Peyer's patch (tissue), 4 donors: ENCODE measurements at regions not wholly inside any gene's neighbourhood (a gene's known extent, or its start where the extent isn't known, plus 50 kb on each side); places are given as distances from the start of the nearest gene placed in this dataset.
"Not testable (repeated sequence)": the region's sequence is repeated elsewhere in the genome, so short reads cannot be mapped to it uniquely, and the experiment has no call there.

Experiments used
- DNase-seq, 3 donors: peaks; one replicate each; pipeline ENCODE4 v3.0.0-alpha.2; 2017 to 2019
- H3K27ac ChIP-seq, 4 donors: fragments of 200-600 bp; sonication (generic); one replicate each; pipeline ENCODE4 v1.5.1; 2016 to 2019
- H3K27me3 ChIP-seq, 2 donors: fragments of 200-600 bp; sonication (generic); one replicate each; pipeline ENCODE4 v1.5.1; 2019
- H3K36me3 ChIP-seq, 3 donors: fragments of 200-600 bp; sonication (generic); one replicate each; pipeline ENCODE4 v1.5.1; 2016 to 2019
- H3K4me1 ChIP-seq, 4 donors: fragments of 200-600 bp; sonication (generic); one replicate each; pipeline ENCODE4 v1.5.1; 2016 to 2019
- H3K4me3 ChIP-seq, 4 donors: fragments of 200-600 bp; sonication (generic); 1 replicate in 3 of 4; 2 replicates in 1 of 4; pipeline ENCODE4 v1.5.1; 2016 to 2019; ENCODE audit warnings: mild to moderate bottlenecking in 1 of 4
- H3K9me3 ChIP-seq, 4 donors: fragments of 200-600 bp; sonication (generic); one replicate each; pipeline ENCODE4 v1.5.1; 2016 to 2019; ENCODE audit warnings: mild to moderate bottlenecking in 1 of 4
- POLR2A ChIP-seq, 2 donors: fragments of 450-650 bp; IDR thresholded peaks; one replicate each; pipeline ENCODE4 v1.5.1; 2017; ENCODE audit warnings: antibody characterized with exemption in 2 of 2, mild to moderate bottlenecking in 2 of 2, moderate library complexity in 2 of 2
- TF ChIP-seq, protein P1 (sequence below), 6 experiments: fragments of 450-650 bp in 4 of 6; fragments of 200-600 bp in 2 of 6; sonication (generic) in 1 of 6; IDR thresholded peaks; one replicate each; pipeline ENCODE4 v1.5.1; 2017 to 2019; ENCODE audit warnings: antibody characterized with exemption in 6 of 6, mild to moderate bottlenecking in 3 of 6, moderate library complexity in 1 of 6

DNA sequence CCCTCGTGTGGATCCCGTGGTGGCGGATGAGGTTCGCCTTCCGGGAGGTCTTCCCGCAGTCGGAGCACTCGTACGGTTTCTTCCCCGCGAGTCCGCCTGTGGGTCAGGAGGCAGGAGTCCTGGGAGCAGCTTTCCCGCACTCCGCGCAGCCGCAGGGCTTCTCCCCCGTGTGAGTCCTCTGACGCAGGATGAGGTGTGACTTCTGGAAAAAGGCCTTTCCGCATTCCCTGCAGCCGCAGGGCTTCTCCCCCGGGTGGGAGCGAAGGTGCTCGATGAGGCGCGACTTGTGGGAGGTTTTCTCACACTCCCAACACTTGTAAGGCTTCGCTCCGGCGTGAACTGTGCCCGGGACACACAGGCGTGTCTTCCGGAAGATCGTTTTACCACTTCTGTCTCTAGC lies 68.8 kb upstream of the WIPI2 start:
- H3K4me1 ChIP-seq, H3K36me3 ChIP-seq, DNase-seq, H3K27ac ChIP-seq, H3K27me3 ChIP-seq, H3K4me3 ChIP-seq, H3K9me3 ChIP-seq: not testable (repeated sequence)

DNA sequence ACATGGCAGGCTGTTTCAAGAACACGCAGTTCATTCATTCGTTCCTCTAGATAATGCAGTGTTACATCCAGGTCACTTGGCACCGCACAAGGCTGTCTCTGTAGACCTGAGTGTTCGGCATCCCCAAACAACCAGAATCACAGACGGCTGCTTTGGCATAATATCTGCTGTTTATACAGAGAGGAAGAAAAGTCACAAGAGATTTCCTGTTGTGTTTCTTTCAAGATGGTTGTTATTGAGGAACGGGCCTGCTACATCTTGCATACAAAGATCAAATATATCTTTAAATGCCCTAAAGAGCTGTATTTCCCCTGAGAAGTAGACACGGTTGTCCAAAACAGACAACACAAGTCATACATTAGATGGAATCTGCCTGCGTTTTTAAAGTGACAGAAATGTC lies 58.8 kb upstream of the WIPI2 start:
- H3K4me1 ChIP-seq, DNase-seq, H3K27me3 ChIP-seq, H3K36me3 ChIP-seq, H3K27ac ChIP-seq, H3K9me3 ChIP-seq, H3K4me3 ChIP-seq: not testable (repeated sequence)

DNA sequence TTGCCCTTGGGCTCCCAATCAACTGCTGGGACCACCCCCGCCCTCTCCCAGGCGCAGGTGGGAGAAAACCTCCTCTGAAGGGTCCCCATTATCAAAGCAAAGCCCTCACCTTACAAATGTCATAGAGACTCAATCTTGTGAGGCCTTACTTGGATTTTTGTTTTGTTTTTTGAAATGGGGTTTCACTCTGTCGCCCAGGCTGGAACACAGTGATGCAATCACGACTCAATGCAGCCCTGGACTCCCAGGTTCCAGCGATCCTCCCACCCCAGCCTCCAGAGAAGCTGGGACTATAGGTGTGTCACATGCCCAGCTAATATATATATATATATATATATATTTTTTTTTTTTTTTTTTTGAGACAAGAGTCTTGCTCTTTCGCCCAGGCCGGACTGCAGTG lies 57.5 kb upstream of the WIPI2 start:
- Histone ChIP-seq H3K4me1 (no peaks in the 10 kb centered on the region), H3K27me3 (no peaks in the 10 kb centered on the region), H3K27ac (no peak overlapping the region), H3K9me3 (no peaks in the 10 kb centered on the region), H3K36me3 (no peaks in the 10 kb centered on the region), H3K4me3 (no peak overlapping the region)
- TF ChIP-seq, protein P1, sequence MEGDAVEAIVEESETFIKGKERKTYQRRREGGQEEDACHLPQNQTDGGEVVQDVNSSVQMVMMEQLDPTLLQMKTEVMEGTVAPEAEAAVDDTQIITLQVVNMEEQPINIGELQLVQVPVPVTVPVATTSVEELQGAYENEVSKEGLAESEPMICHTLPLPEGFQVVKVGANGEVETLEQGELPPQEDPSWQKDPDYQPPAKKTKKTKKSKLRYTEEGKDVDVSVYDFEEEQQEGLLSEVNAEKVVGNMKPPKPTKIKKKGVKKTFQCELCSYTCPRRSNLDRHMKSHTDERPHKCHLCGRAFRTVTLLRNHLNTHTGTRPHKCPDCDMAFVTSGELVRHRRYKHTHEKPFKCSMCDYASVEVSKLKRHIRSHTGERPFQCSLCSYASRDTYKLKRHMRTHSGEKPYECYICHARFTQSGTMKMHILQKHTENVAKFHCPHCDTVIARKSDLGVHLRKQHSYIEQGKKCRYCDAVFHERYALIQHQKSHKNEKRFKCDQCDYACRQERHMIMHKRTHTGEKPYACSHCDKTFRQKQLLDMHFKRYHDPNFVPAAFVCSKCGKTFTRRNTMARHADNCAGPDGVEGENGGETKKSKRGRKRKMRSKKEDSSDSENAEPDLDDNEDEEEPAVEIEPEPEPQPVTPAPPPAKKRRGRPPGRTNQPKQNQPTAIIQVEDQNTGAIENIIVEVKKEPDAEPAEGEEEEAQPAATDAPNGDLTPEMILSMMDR (IDR thresholded peaks at IDR 0.05), result no peak
- TF ChIP-seq POLR2A (IDR thresholded peaks at IDR 0.05), result no peak
- no peak for DNase-seq

DNA sequence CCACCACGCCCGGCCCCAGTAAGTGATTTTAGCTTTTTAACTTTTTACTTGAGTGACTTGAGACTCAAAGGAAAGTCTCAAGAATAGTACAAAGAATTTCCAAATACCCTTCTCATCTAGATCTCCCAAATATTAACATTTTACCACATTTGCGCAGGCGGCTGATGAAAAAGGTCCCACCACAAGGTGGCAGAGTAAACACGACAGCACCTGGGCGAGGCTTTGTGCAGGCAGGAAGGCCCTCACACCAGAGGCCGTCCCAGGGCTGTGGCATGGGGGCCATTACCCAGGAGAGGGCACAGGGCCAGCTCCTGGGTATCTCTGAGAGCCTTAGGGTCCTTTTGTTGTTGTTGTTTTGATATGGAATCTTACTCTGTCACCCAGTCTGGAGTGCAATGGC lies 50.0 kb upstream of the WIPI2 start:
- Histone ChIP-seq H3K27ac (no peak overlapping the region), H3K36me3 (no peaks in the 10 kb centered on the region), H3K27me3 (no peaks in the 10 kb centered on the region), H3K4me1 (no peaks in the 10 kb centered on the region), H3K4me3 (no peak overlapping the region), H3K9me3 (no peaks in the 10 kb centered on the region)
- peak in 1 of 3 donors; percentile 55 for DNase-seq
- TF ChIP-seq, protein P1 (IDR thresholded peaks at IDR 0.05), result peak in 4 of 6 experiments; percentile 17 to 22 (median 22)
- no peak for TF ChIP-seq POLR2A (IDR thresholded peaks at IDR 0.05)
